Colonic mucosa (tissue), 4 donors: ENCODE measurements at regions not wholly inside any gene's neighbourhood (a gene's known extent, or its start where the extent isn't known, plus 50 kb on each side); places are given as distances from the start of the nearest gene placed in this dataset.

ENCODE experiments used
- DNase-seq: peaks from one replicate; pipeline ENCODE4 v3.0.0-alpha.2; 2020
- H3K27ac ChIP-seq: fragments of 200-600 bp; one replicate; pipeline ENCODE4 v1.8.0; 2021
- H3K27me3 ChIP-seq: fragments of 200-600 bp; one replicate; pipeline ENCODE4 v1.8.0; 2021
- H3K36me3 ChIP-seq: fragments of 200-600 bp; one replicate; pipeline ENCODE4 v1.8.0; 2021
- H3K4me1 ChIP-seq: fragments of 200-600 bp; one replicate; pipeline ENCODE4 v1.8.0; 2021; ENCODE audit warnings: mild to moderate bottlenecking
- H3K4me3 ChIP-seq: fragments of 200-600 bp; one replicate; pipeline ENCODE4 v1.8.0; 2021
- H3K9ac ChIP-seq, 2 donors: one replicate each; pipeline ENCODE4 v1.7.0; 2013; ENCODE audit warnings: control low read depth in 2 of 2, low read depth in 2 of 2, low read length in 2 of 2
- H3K9me3 ChIP-seq: fragments of 200-600 bp; one replicate; pipeline ENCODE4 v1.8.0; 2021
- CTCF ChIP-seq: fragments of 200-600 bp; IDR thresholded peaks from one replicate; pipeline ENCODE4 v1.8.0; 2022; ENCODE audit warnings: antibody characterized with exemption, mild to moderate bottlenecking
- intact Hi-C: fragments of 100-400 bp; cut with DNase I; formaldehyde crosslinking; loops from one replicate; pipeline ENCODE4 v1.14.1; 2022
- donor health status: healthy.
- donor health status: DM: no; HTN: no; CAD: no.
- donor health status: DM: no; HTN: no; CAD: no.

GRCh38 chr2:216557413-216557812, 58.8 kb downstream of the RPL37A start:
- intact Hi-C loops = no loop called here
- Histone ChIP-seq H3K27ac (no peak overlapping the region), H3K9ac (no peak overlapping the region)

GRCh38 chr2:216557820-216558219, 59.2 kb downstream of the RPL37A start:
- Histone ChIP-seq H3K4me1 (no peaks in the 10 kb centered on the region), H3K9me3 (no peaks in the 10 kb centered on the region), H3K27ac (no peak overlapping the region), H3K27me3 (no peaks in the 10 kb centered on the region), H3K4me3 (no peak overlapping the region), H3K9ac (no peak overlapping the region), H3K36me3 (no peaks in the 10 kb centered on the region)
- TF ChIP-seq CTCF = no peak
- intact Hi-C loops = no loop called here
- no peak for DNase-seq

More at GRCh38 chr2:216557413-216557812, 58.8 kb downstream of the RPL37A start:
- no peaks in the 10 kb centered on the region for H3K9me3 ChIP-seq
- no peaks in the 10 kb centered on the region for H3K27me3 ChIP-seq
- H3K4me1 ChIP-seq = no peaks in the 10 kb centered on the region
- no peak overlapping the region for H3K4me3 ChIP-seq
- H3K36me3 ChIP-seq = no peaks in the 10 kb centered on the region
- no peak for TF ChIP-seq CTCF
- DNase-seq = no peak

DNA sequence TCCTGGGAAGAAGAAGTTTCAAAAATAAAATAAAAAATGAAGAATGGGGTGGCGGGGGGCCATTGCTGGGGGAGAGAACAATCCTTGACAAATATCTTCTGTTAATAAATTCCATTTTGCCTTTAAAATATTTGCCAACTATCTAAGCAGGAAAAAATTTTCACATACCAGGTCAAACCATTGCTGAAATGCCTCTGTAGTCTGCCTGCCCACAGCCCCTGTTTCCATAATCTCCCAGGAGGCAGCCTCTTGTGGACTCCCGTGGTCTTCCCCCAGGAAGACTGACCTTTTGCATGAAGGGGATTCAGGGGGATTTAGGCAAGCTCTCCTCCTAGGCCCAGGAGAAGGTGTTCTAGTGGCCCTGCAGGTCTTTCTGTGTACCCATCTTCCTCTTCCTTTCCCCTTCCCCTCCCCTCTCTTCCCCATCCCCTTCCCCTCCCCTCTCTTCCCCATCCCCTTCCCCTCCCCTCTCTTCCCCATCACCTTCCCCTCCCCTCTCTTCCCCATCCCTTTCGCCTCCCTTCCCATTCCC, 61.0 kb downstream of the RPL37A start:
- TF ChIP-seq CTCF = no peak
- Histone ChIP-seq H3K4me3 (no peak overlapping the region), H3K27ac (no peak overlapping the region), H3K4me1 (no peaks in the 10 kb centered on the region), H3K36me3 (no peaks in the 10 kb centered on the region), H3K27me3 (no peaks in the 10 kb centered on the region), H3K9ac (no peak overlapping the region), H3K9me3 (no peaks in the 10 kb centered on the region)
- no peak for DNase-seq
- intact Hi-C loops = no loop called here

DNA sequence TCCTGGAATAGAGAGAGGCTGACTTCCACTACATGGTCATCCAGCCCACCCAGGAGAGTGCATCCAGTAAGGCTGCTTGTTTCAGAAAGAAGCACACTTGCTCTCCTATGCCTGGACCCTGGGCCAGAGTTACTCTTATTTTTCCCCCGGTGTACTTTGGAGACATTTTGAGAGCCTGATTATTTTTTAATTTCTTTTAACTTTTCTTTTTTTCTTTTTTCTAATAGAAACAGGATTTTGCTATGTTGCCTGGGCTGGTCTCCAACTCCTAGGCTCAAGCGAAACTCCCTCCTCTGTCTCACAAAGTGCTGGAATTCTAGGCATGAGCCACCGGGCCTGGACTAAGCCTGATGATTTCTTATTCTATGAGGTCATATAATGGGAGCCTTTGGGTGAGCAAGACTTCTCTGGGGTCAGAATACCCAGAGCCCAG, 62.2 kb downstream of the RPL37A start:
- no peak overlapping the region for H3K4me3 ChIP-seq
- no peaks in the 10 kb centered on the region for H3K36me3 ChIP-seq
- intact Hi-C loops = no loop called here
- DNase-seq = no peak
- H3K9me3 ChIP-seq = no peaks in the 10 kb centered on the region
- H3K9ac ChIP-seq = no peak overlapping the region
- H3K27me3 ChIP-seq = no peaks in the 10 kb centered on the region
- no peaks in the 10 kb centered on the region for H3K4me1 ChIP-seq
- no peak overlapping the region for H3K27ac ChIP-seq
- TF ChIP-seq CTCF = no peak

- Histone ChIP-seq H3K4me3 (no peak overlapping the region), H3K27ac (no peak overlapping the region), H3K9ac (no peak overlapping the region), H3K4me1 (no peaks in the 10 kb centered on the region), H3K9me3 (no peaks in the 10 kb centered on the region), H3K27me3 (no peaks in the 10 kb centered on the region), H3K36me3 (no peaks in the 10 kb centered on the region)
- no peak for DNase-seq
- intact Hi-C loops = no loop called here
- no peak for TF ChIP-seq CTCF
Measured at GRCh38 chr2:216562696-216563435, 64.2 kb downstream of the RPL37A start.
